Nephron (organoid): ENCODE measurements at regions not wholly inside any gene's neighbourhood (a gene's known extent, or its start where the extent isn't known, plus 50 kb on each side); places are given as distances from the start of the nearest gene placed in this dataset.

Experiments used
- H3K27ac Mint-ChIP-seq, 3 experiments: 2 replicates each; pipeline ENCODE4 v1.8.0; 2020; ENCODE audit warnings: mixed read lengths in 3 of 3, mild to moderate bottlenecking in 2 of 3, moderate library complexity in 1 of 3
- H3K27me3 Mint-ChIP-seq: 2 replicates; pipeline ENCODE4 v1.8.0; 2021; ENCODE audit warnings: low read depth, mild to moderate bottlenecking, moderate library complexity, mixed read lengths
- H3K36me3 Mint-ChIP-seq: 2 replicates; pipeline ENCODE4 v1.8.0; 2020; ENCODE audit warnings: low read depth, mixed read lengths
- H3K4me1 Mint-ChIP-seq: 2 replicates; pipeline ENCODE4 v1.8.0; 2020; ENCODE audit warnings: mixed read lengths
- H3K4me3 Mint-ChIP-seq, 3 experiments: 2 replicates each; pipeline ENCODE4 v1.8.0; 2020; ENCODE audit warnings: mild to moderate bottlenecking in 3 of 3, mixed read lengths in 3 of 3, moderate library complexity in 2 of 3
- H3K9me3 Mint-ChIP-seq: 2 replicates; pipeline ENCODE4 v1.8.0; 2020; ENCODE audit warnings: mixed read lengths
- TF ChIP-seq, protein P1 (sequence below), 3 experiments: fragments of 200-600 bp; sonication (generic); IDR thresholded peaks; one replicate each; pipeline ENCODE4 v1.5.0; 2021; ENCODE audit warnings: antibody characterized with exemption in 3 of 3; ENCODE audit not compliant: unreplicated experiment in 3 of 3

DNA sequence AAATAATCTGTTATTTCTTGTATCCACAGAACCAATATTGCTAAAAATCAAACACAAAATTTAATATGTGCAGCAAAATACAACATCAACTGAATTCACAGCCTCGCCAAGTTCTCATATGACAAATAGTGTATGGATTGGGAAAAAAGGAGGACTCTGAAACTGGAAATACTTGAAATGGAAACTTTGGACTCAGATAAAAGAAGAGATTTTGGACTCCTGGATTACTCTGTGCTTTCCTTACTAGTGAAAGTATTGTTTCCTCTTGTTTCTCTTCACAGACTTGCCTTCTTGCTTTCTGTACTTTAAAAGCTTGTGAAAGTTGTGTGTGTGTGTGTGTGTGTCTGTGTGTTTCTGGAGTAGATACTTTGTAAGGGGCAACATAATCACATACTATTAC lies 1596.3 kb downstream of the PCDH9 start:
- no peaks in the 10 kb centered on the region for H3K27me3 Mint-ChIP-seq
- no peaks in the 10 kb centered on the region for H3K36me3 Mint-ChIP-seq
- TF ChIP-seq, protein P1, sequence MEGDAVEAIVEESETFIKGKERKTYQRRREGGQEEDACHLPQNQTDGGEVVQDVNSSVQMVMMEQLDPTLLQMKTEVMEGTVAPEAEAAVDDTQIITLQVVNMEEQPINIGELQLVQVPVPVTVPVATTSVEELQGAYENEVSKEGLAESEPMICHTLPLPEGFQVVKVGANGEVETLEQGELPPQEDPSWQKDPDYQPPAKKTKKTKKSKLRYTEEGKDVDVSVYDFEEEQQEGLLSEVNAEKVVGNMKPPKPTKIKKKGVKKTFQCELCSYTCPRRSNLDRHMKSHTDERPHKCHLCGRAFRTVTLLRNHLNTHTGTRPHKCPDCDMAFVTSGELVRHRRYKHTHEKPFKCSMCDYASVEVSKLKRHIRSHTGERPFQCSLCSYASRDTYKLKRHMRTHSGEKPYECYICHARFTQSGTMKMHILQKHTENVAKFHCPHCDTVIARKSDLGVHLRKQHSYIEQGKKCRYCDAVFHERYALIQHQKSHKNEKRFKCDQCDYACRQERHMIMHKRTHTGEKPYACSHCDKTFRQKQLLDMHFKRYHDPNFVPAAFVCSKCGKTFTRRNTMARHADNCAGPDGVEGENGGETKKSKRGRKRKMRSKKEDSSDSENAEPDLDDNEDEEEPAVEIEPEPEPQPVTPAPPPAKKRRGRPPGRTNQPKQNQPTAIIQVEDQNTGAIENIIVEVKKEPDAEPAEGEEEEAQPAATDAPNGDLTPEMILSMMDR (IDR thresholded peaks at IDR 0.05; ENCODE audit: unreplicated experiment in 3 of 3), result no peak
- H3K27ac Mint-ChIP-seq, result peak overlapping the region in 2 of 3 experiments; percentile 6 to 78
- no peak overlapping the region for H3K4me3 Mint-ChIP-seq
- H3K9me3 Mint-ChIP-seq, result no peaks in the 10 kb centered on the region
- H3K4me1 Mint-ChIP-seq, result peaks cover 10% of the 10 kb centered on the region

DNA sequence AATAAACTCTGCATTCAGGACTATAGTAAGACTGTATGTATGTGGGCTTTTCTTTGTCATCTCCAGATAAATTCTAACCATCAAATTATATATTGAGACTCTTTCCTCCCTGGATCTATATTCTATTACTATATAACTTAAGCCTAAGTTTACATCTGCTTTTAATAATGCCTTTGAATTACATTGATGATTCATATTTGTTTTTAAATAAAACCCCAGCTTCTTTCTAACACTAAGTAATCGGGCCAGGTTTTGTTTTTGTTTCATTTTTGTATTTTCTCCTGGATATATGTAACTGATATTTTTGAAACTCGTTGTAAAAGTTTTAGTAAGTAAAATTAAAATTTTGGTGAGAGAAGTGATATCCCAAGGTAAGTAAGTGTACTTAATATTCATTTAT lies 1599.1 kb downstream of the PCDH9 start:
- Mint-ChIP-seq H3K27me3 (no peaks in the 10 kb centered on the region), H3K4me3 (no peak overlapping the region), H3K9me3 (no peaks in the 10 kb centered on the region), H3K36me3 (no peaks in the 10 kb centered on the region), H3K27ac (no peak overlapping the region), H3K4me1 (peaks cover 10% of the 10 kb centered on the region)
- TF ChIP-seq, protein P1 (IDR thresholded peaks at IDR 0.05; ENCODE audit: unreplicated experiment in 3 of 3), result no peak

DNA sequence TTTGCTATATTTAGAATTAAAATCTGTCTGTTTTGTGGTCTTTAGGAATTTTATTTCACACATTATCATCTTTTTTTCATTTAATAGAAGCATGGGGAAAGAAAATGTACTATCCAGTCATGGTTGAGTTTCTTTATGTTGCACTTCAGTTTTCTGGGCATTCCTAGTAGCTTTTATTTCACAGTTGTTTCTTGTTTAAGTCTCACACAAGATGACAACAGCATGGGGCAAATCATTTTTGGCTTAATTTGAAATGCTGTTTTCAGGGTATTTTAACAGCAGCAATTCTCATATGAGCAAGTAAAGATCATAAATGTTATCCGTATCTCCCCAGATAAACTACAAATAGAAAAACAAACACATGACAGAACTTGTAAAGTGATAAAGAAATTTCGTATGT lies 1600.2 kb downstream of the PCDH9 start:
- TF ChIP-seq, protein P1 (IDR thresholded peaks at IDR 0.05; ENCODE audit: unreplicated experiment in 3 of 3), result no peak

DNA sequence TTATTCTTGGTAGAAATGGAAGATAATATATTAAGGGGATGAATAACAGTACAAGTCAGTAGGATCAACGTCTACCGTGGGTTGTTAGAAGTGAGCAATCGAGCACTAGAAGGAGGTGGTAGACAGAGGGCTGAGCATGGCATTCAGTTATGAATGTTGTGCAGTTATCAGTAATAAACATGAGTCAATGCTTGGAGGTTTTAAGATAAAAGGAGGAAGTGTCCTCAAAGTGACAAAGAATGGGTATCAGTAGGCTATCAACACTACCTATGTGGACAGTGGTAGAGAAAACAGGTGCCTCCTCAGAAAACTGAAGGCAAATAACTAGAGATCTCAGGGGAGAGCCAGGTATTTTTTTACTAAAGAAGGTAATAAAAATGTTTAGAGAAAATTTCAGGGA lies 1607.0 kb downstream of the PCDH9 start:
- Mint-ChIP-seq H3K27me3 (no peaks in the 10 kb centered on the region), H3K9me3 (no peaks in the 10 kb centered on the region), H3K36me3 (no peaks in the 10 kb centered on the region), H3K4me1 (no peaks in the 10 kb centered on the region), H3K27ac (no peak overlapping the region), H3K4me3 (no peak overlapping the region)
- TF ChIP-seq, protein P1 (IDR thresholded peaks at IDR 0.05; ENCODE audit: unreplicated experiment in 3 of 3), result no peak

More for the DNA sequence above, 1600.2 kb downstream of the PCDH9 start:
- Mint-ChIP-seq H3K27ac (no peak overlapping the region), H3K27me3 (no peaks in the 10 kb centered on the region), H3K4me3 (no peak overlapping the region), H3K4me1 (peaks cover 10% of the 10 kb centered on the region), H3K9me3 (no peaks in the 10 kb centered on the region), H3K36me3 (no peaks in the 10 kb centered on the region)

DNA sequence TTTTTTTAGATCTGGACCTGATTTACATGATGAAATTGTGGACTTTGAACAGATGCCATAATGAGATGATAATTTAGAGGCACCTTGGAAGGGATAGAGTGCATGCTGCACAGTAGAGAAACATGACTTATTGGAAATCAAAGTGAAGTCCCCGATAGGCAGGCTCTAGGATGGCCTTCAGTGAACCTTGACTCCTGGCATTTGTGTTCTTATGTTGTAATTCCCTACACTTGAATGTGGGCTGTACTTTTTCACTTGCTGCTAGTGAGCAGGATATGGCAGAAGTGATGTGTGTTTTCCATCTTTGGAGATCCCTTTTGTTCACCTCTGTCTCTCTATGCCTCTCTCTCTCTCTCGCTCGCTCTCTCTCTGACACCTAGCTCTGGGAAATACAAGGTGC lies 1614.6 kb downstream of the PCDH9 start:
- Mint-ChIP-seq H3K9me3 (no peaks in the 10 kb centered on the region), H3K4me3 (no peak overlapping the region), H3K4me1 (no peaks in the 10 kb centered on the region), H3K27me3 (no peaks in the 10 kb centered on the region), H3K36me3 (no peaks in the 10 kb centered on the region), H3K27ac (no peak overlapping the region)
- TF ChIP-seq, protein P1 (IDR thresholded peaks at IDR 0.05; ENCODE audit: unreplicated experiment in 3 of 3), result no peak

DNA sequence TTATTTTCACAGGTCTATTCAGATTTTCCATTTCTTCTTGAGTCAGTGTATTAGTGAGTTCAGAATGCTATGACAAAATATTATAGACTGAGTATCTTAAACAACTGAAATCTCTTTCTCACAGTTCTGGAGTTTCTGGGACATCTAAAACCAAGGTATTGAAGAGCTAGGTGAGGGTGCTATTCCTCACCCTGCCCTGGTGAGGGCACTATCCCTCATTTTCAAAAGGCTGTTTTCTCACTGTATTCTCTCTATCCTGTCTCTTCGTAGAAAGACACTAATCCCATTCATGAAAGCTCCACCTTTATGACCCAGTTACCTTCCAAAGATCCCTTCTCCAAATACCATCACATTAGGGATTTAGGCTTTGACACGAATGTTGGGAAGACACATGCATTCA lies 1617.1 kb downstream of the PCDH9 start:
- Mint-ChIP-seq H3K9me3 (no peaks in the 10 kb centered on the region), H3K27ac (no peak overlapping the region), H3K27me3 (no peaks in the 10 kb centered on the region), H3K4me3 (no peak overlapping the region), H3K4me1 (no peaks in the 10 kb centered on the region), H3K36me3 (no peaks in the 10 kb centered on the region)
- TF ChIP-seq, protein P1 (IDR thresholded peaks at IDR 0.05; ENCODE audit: unreplicated experiment in 3 of 3), result no peak
